DOHH2 (cell line): ENCODE measurements at regions not wholly inside any gene's neighbourhood (a gene's known extent, or its start where the extent isn't known, plus 50 kb on each side); places are given as distances from the start of the nearest gene placed in this dataset.

Experiments
- EZH2phosphoT487 ChIP-seq: fragments of 200-600 bp; sonication (generic); IDR thresholded peaks from 2 replicates; pipeline ENCODE4 v1.6.1; 2017; ENCODE audit warnings: borderline replicate concordance, mild to moderate bottlenecking, antibody characterized with exemption, low read length, moderate library complexity, mixed read lengths
- TF ChIP-seq, protein P1 (sequence below): fragments of 200-600 bp; sonication (generic); IDR thresholded peaks from one replicate; pipeline ENCODE4 v1.5.1; 2014; ENCODE audit warnings: antibody characterized with exemption, mild to moderate bottlenecking, low read depth, low read length; ENCODE audit not compliant: poor library complexity, severe bottlenecking

DNA sequence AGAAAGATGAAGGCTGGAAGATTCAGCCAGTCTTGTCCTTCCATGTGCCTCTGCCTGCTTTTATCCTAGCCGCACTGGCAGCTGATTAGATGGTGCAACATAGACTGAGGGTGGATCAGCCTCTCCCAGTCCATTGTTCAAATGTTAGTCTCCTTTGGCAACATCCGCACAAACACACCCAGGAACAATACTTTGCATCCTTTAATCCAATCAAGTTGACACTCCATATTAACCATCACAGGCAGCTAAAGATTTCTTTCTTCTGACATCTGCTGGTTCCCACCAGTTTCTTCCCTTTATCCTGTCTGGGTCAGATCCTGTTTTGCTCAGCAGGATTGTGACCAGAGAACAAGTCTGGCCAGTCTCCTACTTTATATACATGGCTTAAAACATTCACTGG, 276.5 kb upstream of the TYRP1 start:
- TF ChIP-seq, protein P1, sequence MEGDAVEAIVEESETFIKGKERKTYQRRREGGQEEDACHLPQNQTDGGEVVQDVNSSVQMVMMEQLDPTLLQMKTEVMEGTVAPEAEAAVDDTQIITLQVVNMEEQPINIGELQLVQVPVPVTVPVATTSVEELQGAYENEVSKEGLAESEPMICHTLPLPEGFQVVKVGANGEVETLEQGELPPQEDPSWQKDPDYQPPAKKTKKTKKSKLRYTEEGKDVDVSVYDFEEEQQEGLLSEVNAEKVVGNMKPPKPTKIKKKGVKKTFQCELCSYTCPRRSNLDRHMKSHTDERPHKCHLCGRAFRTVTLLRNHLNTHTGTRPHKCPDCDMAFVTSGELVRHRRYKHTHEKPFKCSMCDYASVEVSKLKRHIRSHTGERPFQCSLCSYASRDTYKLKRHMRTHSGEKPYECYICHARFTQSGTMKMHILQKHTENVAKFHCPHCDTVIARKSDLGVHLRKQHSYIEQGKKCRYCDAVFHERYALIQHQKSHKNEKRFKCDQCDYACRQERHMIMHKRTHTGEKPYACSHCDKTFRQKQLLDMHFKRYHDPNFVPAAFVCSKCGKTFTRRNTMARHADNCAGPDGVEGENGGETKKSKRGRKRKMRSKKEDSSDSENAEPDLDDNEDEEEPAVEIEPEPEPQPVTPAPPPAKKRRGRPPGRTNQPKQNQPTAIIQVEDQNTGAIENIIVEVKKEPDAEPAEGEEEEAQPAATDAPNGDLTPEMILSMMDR = no peak
- TF ChIP-seq EZH2phosphoT487 = no peak
